GM13976 (cell line): ENCODE measurements at regions not wholly inside any gene's neighbourhood (a gene's known extent, or its start where the extent isn't known, plus 50 kb on each side); places are given as distances from the start of the nearest gene placed in this dataset.
"Not testable (repeated sequence)": the region's sequence is repeated elsewhere in the genome, so short reads cannot be mapped to it uniquely, and the experiment has no call there.

Experiments
- DNase-seq: peaks from one replicate; pipeline ENCODE4 v3.0.0; 2012; ENCODE audit warnings: low spot score
- CTCF ChIP-seq: IDR thresholded peaks from 2 replicates; pipeline ENCODE4 v1.5.1; 2012; ENCODE audit warnings: borderline replicate concordance, mild to moderate bottlenecking; ENCODE audit not compliant: insufficient read depth; ENCODE audit errors: extremely low read depth, missing control alignments, control extremely low read depth
- in situ Hi-C: fragments of 300-500 bp; cut with MboI; formaldehyde crosslinking; loops from one replicate; pipeline ENCODE4 v1.12.0; 2022; ENCODE audit warnings: low sequenced_read_pairs, mixed read lengths, inconsistent platforms; ENCODE audit not compliant: unreplicated experiment

DNA sequence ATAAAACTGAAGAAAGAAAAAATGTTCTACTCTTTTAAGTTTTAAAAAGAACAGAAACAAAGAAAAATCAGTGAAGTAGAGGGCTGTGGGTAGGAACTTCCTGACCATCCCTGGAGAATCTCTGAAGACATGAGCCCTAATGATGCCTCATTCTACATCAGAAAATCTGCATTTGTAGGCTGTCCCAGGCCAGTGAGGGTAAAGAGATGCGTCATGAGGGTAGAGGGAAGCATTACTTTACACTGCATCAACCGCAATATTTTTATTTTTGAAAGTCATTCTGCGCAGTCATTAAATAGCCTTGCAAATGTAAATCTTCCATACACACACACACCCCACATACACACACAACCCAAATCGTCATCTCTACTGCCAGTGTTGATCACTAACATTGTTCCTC lies 82.1 kb upstream of the CABCOCO1 start:
- no peak for DNase-seq
- in situ Hi-C loops = no loop called here
- TF ChIP-seq CTCF = no peak

DNA sequence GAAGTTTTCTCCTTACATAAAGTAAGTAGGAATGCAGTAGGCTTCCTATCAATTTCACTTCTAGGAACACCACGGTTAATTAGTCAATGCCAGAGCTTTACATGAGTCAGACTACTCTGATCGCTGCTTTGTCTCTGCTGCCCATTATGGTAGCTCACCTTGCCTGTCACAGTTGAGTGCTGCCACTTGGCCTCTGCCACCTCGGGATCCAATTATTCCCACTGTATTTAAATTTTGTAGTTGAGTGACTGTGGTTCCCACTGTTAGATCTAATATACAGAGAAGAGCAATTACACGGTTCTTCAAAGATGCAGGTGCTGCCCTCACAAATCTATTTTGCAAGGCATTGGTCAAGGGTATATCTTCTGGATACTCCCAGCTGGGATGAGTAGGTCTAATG lies 92.5 kb upstream of the CABCOCO1 start:
- in situ Hi-C loops, DNase-seq: not testable (repeated sequence)

DNA sequence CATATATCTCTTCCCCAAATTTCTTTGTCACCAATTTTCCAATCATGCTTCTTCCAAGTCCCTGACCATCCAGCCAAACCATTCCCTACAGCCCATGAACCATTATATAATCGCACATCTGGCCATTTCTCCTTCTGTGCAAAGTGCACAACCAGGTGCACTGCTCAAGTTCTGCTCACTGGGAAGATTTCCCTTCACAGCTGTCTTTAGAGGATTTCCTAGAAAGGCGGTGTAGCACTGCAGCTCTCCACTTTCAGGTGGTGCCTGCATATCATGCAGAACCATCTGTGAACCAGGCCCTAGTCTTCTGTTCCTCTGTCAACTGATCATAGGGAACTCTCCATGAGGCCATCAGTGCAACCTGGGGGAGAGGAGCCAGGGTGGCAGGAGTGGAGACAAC lies 95.0 kb upstream of the CABCOCO1 start:
- in situ Hi-C loops = no loop called here
- no peak for TF ChIP-seq CTCF
- DNase-seq = no peak

- TF ChIP-seq CTCF = no peak
- in situ Hi-C loops = no loop called here
- DNase-seq = no peak
Measured at GRCh38 chr10:61565819-61566560, 96.7 kb upstream of the CABCOCO1 start.

DNA sequence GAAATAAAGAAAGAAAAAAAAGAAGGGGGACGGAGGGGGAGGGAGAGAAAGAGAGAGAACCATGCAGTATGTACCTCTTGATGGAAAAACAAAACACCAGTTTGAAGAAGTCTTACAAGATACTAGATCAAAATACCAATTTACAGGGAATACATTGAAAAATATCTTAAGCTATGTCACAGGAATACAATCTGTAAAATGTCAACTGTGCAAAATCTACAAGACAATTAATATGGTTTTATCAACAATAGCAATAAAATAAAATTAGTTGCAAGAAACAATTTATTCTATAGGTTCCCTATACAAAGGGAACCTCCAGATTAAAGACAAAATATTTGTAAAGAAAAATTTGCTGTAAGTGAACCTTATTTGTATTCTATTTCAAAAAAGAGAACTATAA lies 98.3 kb upstream of the CABCOCO1 start:
- TF ChIP-seq CTCF = no peak
- in situ Hi-C loops = no loop called here
- no peak for DNase-seq

DNA sequence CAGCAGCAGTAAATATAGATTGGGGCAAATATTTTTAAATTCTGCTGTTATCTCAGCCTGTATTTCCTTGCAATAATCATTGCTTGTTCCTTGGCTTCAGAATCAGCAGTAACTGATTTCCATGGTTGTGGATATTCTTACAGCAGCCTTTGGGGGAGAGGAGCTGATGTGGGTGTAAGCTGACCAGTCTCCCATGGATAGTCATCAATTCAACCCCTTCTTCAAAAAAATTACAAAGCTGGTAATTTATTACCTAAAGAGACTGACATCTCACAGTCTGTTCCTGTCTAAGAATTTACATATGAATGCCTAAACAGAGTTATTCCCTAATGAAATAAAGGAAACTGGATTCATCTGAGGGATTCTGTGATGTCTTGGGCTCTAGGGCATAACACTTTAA lies 103.1 kb upstream of the CABCOCO1 start:
- DNase-seq = no peak
- TF ChIP-seq CTCF = no peak
- in situ Hi-C loops = no loop called here

DNA sequence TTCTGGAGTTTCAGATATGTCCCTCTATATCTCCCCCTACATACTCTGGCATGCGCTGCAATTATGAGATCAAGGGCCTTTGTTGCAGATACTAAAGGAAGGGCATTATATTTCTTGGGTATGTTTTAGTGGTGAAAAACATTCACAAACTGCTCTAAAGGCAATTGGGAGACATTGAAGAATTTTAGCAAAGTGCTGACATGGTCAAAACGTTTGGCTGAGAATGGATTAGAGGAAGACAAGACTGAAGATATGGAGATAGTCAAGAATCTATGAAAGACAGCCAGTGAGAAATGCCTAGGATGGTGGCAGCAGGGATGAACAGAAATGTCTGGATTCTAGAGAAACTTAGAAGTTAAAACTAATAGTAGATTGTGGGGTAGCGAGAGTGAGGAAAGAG lies 104.5 kb upstream of the CABCOCO1 start:
- TF ChIP-seq CTCF = no peak
- DNase-seq = no peak
- in situ Hi-C loops = no loop called here
